ENCODE measurements at regions not wholly inside any gene's neighbourhood (a gene's known extent, or its start where the extent isn't known, plus 50 kb on each side); places are given as distances from the start of the nearest gene placed in this dataset.
"Not testable (repeated sequence)": the region's sequence is repeated elsewhere in the genome, so short reads cannot be mapped to it uniquely, and the experiment has no call there.

DNA sequence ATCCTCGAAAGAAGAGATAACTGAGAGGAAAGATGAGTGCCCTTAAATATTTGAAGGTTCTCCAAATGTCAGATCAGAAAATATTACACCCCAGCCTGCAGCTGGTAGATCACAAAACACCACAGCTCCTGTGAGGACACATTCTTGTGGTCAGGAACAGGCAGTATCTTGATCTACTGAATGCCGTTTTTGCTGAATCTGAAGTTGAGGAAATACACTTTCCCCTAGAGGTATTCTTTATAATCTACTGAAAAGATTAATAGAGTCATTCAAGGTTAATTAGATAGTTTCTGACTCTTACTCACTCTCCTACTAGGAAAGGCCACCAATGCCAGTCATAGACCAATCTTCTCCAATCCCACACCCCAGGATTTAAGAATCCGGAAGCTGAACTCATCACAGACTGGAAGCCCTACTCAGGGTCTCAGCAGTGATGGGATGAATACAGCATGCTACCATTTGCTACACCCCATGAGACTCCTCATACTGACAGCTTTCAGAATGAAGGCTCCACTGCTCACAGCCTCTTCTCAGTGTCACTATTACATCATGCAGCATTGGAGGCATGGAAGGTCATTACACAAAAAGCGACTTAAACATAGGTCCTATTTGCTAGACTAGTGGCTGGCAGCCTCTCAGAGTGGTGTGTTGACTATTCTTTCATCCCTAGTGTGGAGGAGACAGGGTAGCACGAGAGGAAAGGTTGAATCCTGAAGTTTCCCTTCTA, 143.9 kb upstream of the SLC1A3 start:
- DNase-seq (ENCODE audit: low read depth): peak; percentile 18
- TF ChIP-seq, protein P1, sequence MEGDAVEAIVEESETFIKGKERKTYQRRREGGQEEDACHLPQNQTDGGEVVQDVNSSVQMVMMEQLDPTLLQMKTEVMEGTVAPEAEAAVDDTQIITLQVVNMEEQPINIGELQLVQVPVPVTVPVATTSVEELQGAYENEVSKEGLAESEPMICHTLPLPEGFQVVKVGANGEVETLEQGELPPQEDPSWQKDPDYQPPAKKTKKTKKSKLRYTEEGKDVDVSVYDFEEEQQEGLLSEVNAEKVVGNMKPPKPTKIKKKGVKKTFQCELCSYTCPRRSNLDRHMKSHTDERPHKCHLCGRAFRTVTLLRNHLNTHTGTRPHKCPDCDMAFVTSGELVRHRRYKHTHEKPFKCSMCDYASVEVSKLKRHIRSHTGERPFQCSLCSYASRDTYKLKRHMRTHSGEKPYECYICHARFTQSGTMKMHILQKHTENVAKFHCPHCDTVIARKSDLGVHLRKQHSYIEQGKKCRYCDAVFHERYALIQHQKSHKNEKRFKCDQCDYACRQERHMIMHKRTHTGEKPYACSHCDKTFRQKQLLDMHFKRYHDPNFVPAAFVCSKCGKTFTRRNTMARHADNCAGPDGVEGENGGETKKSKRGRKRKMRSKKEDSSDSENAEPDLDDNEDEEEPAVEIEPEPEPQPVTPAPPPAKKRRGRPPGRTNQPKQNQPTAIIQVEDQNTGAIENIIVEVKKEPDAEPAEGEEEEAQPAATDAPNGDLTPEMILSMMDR (IDR thresholded peaks at IDR 0.05; ENCODE audit: low read depth, low read length): no peak
- TF ChIP-seq, protein P2, sequence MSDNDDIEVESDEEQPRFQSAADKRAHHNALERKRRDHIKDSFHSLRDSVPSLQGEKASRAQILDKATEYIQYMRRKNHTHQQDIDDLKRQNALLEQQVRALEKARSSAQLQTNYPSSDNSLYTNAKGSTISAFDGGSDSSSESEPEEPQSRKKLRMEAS (IDR thresholded peaks at IDR 0.05; ENCODE audit: low read depth, low read length): no peak
- TF ChIP-seq MYC (IDR thresholded peaks at IDR 0.05; ENCODE audit: low read depth, low read length): no peak
- TF ChIP-seq POLR2A (IDR thresholded peaks at IDR 0.05; ENCODE audit: extremely low read depth, insufficient read length): no peak
- H3K4me3 ChIP-seq (ENCODE audit: low read depth, low read length): no peak overlapping the region

DNA sequence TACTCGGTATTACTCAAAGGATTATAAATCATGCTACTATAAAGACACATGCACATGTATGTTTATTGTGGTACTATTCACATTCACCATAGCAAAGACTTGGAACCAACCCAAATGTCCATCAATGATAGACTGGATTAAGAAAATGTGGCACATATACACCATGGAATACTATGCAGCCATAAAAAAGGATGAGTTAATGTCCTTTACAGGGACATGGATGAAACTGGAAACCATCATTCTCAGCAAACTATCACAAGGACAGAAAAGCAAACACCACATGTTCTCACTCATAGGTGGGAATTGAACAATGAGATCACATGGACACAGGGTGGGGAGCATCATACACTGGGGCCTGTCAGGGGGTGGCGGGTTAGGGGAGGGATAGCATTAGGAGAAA, 130.5 kb upstream of the SLC1A3 start:
- not testable (repeated sequence) for H3K4me3 ChIP-seq (ENCODE audit: low read depth, low read length); DNase-seq (ENCODE audit: low read depth)

GRCh38 chr5:36478646-36479317, 127.6 kb upstream of the SLC1A3 start:
- H3K4me3 ChIP-seq (ENCODE audit: low read depth, low read length): no peak overlapping the region
- no peak for DNase-seq (ENCODE audit: low read depth)
- TF ChIP-seq, protein P1 (IDR thresholded peaks at IDR 0.05; ENCODE audit: low read depth, low read length): no peak
- TF ChIP-seq, protein P2 (IDR thresholded peaks at IDR 0.05; ENCODE audit: low read depth, low read length): no peak
- TF ChIP-seq MYC (IDR thresholded peaks at IDR 0.05; ENCODE audit: low read depth, low read length): no peak

DNA sequence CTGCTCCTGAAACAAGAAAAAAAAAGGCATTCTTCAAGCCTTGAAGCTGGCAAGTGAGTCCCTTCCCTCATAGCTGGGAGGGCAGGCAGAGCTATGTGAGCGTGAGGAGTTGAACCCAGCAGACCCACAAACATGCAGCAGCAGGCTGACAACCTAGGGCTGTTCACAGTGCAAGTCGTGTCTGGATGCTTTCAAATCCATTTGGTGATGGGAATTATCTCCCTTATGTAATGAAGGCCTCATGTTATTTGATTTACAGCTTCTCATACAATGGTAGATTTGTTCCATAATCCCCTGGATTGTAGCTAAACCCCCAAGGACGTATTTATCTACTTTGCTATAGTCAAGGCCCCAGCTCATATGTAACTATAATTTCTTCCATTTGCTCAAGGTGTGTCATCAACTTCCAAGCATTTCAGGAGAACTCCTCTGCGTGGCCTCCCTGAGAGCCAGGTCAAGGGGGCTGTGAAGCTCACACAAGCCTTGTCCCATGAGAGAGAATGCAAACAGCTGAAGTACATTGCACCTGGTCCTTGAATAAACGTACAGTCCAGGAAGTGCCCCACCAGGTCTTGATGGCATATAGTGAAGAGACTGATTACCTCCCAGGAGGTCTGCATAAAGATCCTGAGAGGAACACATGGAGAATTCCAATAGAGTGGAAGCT, 124.8 kb upstream of the SLC1A3 start:
- no peak for DNase-seq (ENCODE audit: low read depth)
- TF ChIP-seq, protein P1 (IDR thresholded peaks at IDR 0.05; ENCODE audit: low read depth, low read length): no peak
- no peak for TF ChIP-seq MYC (IDR thresholded peaks at IDR 0.05; ENCODE audit: low read depth, low read length)
- TF ChIP-seq, protein P2 (IDR thresholded peaks at IDR 0.05; ENCODE audit: low read depth, low read length): no peak
- no peak for TF ChIP-seq POLR2A (IDR thresholded peaks at IDR 0.05; ENCODE audit: extremely low read depth, insufficient read length)
- no peak overlapping the region for H3K4me3 ChIP-seq (ENCODE audit: low read depth, low read length)

- no peak overlapping the region for H3K4me3 ChIP-seq (ENCODE audit: low read depth, low read length)
- DNase-seq (ENCODE audit: low read depth): no peak
- TF ChIP-seq MYC (IDR thresholded peaks at IDR 0.05; ENCODE audit: low read depth, low read length): no peak
- no peak for TF ChIP-seq POLR2A (IDR thresholded peaks at IDR 0.05; ENCODE audit: extremely low read depth, insufficient read length)
- TF ChIP-seq, protein P2 (IDR thresholded peaks at IDR 0.05; ENCODE audit: low read depth, low read length): no peak
- TF ChIP-seq, protein P1 (IDR thresholded peaks at IDR 0.05; ENCODE audit: low read depth, low read length): no peak
Observed at GRCh38 chr5:36482812-36483211, 123.6 kb upstream of the SLC1A3 start.

- TF ChIP-seq MYC (IDR thresholded peaks at IDR 0.05; ENCODE audit: low read depth, low read length) (no peak), POLR2A (IDR thresholded peaks at IDR 0.05; ENCODE audit: extremely low read depth, insufficient read length) (no peak)
- TF ChIP-seq, protein P2 (IDR thresholded peaks at IDR 0.05; ENCODE audit: low read depth, low read length): no peak
- TF ChIP-seq, protein P1 (IDR thresholded peaks at IDR 0.05; ENCODE audit: low read depth, low read length): no peak
- DNase-seq (ENCODE audit: low read depth): no peak
- no peak overlapping the region for H3K4me3 ChIP-seq (ENCODE audit: low read depth, low read length)
Observed at GRCh38 chr5:36489505-36489904, 116.9 kb upstream of the SLC1A3 start.
